ENCODE measurements at regions not wholly inside any gene's neighbourhood (a gene's known extent, or its start where the extent isn't known, plus 50 kb on each side); places are given as distances from the start of the nearest gene placed in this dataset.
"Not testable (repeated sequence)": the region's sequence is repeated elsewhere in the genome, so short reads cannot be mapped to it uniquely, and the experiment has no call there.

DNA sequence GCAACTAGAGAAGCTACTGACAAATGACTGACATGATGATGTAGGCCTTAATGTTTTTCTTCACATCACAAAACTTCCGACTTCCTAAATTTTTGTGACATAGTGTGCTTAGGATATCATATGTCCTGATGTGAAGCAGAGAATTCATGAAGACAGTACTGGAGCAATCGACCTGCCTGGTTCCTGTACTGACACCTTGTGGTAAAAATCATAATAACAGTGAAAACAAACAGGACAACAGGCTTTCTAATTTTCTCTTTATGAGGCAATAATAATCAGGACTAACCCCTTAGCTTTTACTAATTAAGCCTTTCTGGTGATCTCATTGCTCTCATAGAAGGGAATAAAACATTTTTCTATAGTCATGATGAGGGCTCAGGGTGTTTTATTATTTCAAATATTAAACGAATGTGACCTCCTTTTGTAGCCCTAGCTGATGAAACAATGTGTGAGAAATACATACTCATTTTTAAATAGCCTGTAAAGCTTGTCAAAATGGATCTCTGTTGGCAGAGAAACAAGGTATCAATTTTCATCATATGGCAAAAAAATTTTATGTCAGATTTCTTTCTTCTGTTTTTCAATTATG, 158.4 kb downstream of the TENT5D start:
- Mint-ChIP-seq H3K27ac (no peak overlapping the region), H3K4me3 (no peak overlapping the region), H3K4me1 (no peaks in the 10 kb centered on the region), H3K36me3 (peaks cover 1% of the 10 kb centered on the region), H3K27me3 (ENCODE audit: low read depth) (no peaks in the 10 kb centered on the region), H3K9me3 (peaks cover 47% of the 10 kb centered on the region)
- TF ChIP-seq, protein P1, sequence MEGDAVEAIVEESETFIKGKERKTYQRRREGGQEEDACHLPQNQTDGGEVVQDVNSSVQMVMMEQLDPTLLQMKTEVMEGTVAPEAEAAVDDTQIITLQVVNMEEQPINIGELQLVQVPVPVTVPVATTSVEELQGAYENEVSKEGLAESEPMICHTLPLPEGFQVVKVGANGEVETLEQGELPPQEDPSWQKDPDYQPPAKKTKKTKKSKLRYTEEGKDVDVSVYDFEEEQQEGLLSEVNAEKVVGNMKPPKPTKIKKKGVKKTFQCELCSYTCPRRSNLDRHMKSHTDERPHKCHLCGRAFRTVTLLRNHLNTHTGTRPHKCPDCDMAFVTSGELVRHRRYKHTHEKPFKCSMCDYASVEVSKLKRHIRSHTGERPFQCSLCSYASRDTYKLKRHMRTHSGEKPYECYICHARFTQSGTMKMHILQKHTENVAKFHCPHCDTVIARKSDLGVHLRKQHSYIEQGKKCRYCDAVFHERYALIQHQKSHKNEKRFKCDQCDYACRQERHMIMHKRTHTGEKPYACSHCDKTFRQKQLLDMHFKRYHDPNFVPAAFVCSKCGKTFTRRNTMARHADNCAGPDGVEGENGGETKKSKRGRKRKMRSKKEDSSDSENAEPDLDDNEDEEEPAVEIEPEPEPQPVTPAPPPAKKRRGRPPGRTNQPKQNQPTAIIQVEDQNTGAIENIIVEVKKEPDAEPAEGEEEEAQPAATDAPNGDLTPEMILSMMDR (IDR thresholded peaks at IDR 0.05; ENCODE audit: unreplicated experiment), result peak; percentile 28
- no peak for DNase-seq (ENCODE audit: low spot score in 2 of 2, unreplicated experiment in 2 of 2)

DNA sequence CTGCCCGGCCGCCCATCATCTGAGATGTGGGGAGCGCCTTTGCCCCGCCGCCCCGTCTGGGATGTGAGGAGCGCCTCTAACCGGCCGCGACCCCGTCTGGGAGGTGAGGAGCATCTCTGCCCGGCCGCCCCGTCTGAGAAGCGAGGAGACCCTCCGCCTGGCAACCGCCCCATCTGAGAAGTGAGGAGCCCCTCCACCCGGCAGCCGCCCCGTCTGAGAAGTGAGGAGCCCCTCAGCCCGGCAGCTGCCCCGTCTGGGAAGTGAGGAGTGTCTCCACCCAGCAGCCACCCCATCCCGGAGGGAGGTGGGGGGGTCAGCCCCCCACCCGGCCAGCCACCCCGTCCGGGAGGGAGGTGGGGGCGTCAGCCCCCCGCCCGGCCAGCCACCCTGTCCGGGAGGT, 170.7 kb downstream of the TENT5D start:
- not testable (repeated sequence) for H3K36me3 Mint-ChIP-seq; H3K4me3 Mint-ChIP-seq; H3K27ac Mint-ChIP-seq; H3K4me1 Mint-ChIP-seq; H3K27me3 Mint-ChIP-seq (ENCODE audit: low read depth); DNase-seq (ENCODE audit: low spot score in 2 of 2, unreplicated experiment in 2 of 2)
- H3K9me3 Mint-ChIP-seq, result peaks cover 60% of the 10 kb centered on the region

DNA sequence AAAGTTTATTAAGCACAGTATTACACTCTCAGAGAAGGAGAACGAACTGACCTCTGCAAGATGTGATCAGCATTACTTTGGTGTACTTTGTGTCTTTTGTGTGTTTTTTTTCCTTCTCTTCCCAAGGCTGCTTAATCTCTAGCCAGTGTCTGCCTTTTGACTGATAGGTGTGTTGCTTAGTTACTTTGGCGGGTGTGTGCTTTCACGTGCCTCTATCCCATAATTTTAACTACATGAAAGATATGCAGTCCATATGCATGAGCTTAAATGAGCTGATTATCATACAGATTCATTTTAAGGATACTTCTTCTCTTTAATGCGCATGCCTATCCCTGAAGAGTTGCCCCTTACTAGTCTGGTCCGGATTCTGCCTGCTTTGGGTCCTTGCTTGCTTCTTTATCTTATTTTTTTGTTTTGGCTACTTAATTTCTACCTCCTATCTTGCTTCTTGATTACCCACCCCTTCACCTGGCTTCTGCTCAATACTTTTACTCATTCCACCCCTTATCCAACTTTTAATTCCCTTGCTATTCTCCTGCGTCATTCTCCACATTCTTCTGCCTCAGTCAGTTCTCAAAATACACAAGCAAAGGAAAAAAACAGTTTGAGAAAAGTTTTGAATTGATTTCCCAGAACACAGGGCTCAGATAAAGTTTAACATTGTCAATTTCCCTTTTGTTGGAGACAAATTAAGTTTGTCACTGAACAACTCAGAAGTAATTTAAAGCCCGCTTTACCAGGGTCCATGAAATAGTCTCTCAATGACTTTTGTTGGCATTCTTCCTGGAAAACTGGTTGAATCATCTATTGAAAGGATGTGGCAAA, 182.0 kb downstream of the TENT5D start:
- peaks cover 52% of the 10 kb centered on the region for H3K9me3 Mint-ChIP-seq

More for the DNA sequence above, 182.0 kb downstream of the TENT5D start:
- no peak overlapping the region for H3K27ac Mint-ChIP-seq
- no peaks in the 10 kb centered on the region for H3K4me1 Mint-ChIP-seq
- no peaks in the 10 kb centered on the region for H3K36me3 Mint-ChIP-seq
- H3K4me3 Mint-ChIP-seq, result no peak overlapping the region
- H3K27me3 Mint-ChIP-seq (ENCODE audit: low read depth), result no peaks in the 10 kb centered on the region
- TF ChIP-seq, protein P1 (IDR thresholded peaks at IDR 0.05; ENCODE audit: unreplicated experiment), result no peak
- DNase-seq (ENCODE audit: low spot score in 2 of 2, unreplicated experiment in 2 of 2), result no peak
